ENCODE measurements at regions not wholly inside any gene's neighbourhood (a gene's known extent, or its start where the extent isn't known, plus 50 kb on each side); places are given as distances from the start of the nearest gene placed in this dataset.
"Not testable (repeated sequence)": the region's sequence is repeated elsewhere in the genome, so short reads cannot be mapped to it uniquely, and the experiment has no call there.

- no peak for DNase-seq
These were observed 643.6 kb upstream of the FAM98A start for GRCh38 chr2:34242763-34243123.

- DNase-seq: no peak
These were observed 643.0 kb upstream of the FAM98A start for GRCh38 chr2:34241905-34242762.

DNA sequence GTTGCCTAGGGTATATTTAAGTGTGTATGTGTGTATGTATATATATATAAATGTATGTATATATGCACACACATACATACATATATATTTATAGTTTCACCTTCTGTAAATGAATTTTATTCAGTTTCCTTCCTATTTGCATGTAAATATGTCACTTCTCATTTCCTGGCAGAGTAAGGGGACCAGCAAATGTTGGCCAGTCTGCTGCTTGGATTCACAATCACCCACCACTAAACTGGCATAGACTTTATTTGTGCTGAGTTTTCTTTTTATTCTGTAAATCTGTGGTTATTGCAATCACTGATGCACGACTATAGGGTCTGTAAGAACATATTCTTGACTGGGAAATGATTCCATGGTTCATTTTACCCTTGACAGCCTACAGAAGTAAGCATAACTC is 640.4 kb upstream of the FAM98A start:
- no peak for DNase-seq

- no peak for DNase-seq
These were observed 635.7 kb upstream of the FAM98A start for GRCh38 chr2:34234823-34235222.

GRCh38 chr2:34229998-34230397 is 630.9 kb upstream of the FAM98A start:
- no peak for DNase-seq

- DNase-seq: no peak
These were observed 616.1 kb upstream of the FAM98A start for GRCh38 chr2:34215174-34215573.

DNA sequence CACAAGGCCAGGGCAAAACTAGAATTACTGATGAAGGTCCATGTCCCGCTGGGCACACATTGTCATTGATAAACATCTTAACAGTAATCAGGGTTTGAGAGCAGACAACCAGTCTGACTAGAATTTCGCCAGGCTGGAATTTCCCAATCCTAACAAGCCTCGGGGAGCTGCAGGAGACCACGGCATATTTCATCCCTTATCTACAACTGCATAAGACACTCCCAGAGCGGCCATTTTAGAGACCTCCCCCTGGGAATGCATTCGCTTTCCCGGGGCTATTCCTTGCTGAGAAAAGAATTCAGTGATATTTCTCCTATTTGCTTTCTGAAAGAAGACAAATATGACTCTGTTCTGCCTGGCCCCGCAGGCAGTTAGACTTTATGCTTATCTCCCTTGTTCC is 611.3 kb upstream of the FAM98A start:
- not testable (repeated sequence) for DNase-seq

- DNase-seq: no peak
These were observed 605.5 kb upstream of the FAM98A start for GRCh38 chr2:34204560-34204959.

- DNase-seq: no peak
These were observed 602.0 kb upstream of the FAM98A start for GRCh38 chr2:34201099-34201498.

DNA sequence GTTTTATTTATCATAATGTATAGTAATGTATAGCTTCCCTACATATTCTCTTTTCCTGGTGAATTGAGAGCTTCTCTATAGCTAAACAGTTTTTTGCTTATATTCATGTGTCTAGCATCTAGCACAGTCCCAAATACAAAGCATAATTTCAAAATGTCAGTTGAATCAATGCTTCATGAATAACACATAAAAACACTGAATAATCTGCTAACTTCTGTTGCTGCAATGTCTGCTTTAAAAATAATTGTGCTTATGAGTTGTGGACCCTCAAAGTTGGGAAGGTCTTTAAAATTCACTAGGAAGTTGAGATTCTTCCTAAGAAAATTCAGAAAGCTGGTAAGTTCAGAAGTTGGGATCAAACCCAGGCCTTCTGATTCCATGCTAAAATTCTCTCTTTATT is 600.9 kb upstream of the FAM98A start:
- DNase-seq: no peak

DNA sequence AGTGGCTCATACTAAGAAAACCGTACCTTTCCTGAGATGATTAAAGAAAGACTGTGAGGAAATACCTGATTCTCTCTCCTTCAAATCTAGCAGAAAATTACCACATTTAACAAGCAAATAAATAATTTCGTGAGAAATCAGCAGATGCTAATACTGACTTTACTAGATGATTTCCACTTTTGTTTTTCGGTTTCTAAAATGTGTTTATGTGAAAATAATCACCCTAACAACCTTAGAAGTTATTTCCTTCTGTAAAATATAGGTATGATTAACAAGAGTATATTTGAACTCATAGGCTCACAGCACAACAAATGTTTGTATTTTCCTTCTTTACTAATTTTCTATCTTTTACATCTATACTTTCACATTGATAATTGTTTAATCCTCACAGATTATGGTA is 594.1 kb upstream of the FAM98A start:
- DNase-seq: no peak

DNA sequence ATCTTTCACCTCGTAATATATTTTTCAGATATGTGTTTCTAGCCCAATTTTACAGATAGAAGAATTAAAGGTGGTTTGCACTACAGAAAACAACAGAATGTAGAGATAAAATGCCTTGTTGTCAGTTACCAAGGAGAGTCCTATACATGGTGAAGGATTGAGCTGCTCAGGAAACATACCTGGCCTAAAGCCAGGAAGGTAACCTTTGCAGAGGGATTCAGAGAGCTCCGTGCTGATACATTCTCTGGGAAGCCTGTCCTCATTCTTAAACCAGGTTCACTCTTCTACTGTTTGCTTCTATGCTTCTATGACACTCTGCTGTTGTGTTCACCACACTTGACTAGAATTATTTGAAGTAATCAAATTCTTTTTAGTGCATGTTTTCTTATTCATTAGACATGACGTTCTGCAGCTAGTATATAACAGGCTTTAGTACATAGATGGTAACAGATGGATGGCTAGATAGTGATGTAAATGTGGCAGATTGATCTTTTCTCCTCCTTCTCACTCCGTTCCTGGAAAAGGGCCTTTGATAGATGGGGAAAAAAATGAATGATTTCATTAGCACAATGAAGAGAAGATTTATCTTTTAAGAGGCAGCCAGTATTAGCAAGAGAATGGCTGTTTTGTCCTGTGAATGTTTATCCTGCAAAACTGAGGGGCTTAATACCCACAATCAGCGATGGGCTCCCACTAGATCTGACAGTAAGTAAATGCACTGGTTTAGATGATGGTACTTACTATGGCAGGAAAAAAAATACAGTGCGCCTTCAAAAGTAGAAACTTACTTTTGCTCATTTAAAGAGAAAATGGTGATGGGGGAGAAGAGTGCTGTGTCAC is 589.6 kb upstream of the FAM98A start:
- no peak for DNase-seq

GRCh38 chr2:34179511-34179910 is 580.4 kb upstream of the FAM98A start:
- no peak for DNase-seq

DNA sequence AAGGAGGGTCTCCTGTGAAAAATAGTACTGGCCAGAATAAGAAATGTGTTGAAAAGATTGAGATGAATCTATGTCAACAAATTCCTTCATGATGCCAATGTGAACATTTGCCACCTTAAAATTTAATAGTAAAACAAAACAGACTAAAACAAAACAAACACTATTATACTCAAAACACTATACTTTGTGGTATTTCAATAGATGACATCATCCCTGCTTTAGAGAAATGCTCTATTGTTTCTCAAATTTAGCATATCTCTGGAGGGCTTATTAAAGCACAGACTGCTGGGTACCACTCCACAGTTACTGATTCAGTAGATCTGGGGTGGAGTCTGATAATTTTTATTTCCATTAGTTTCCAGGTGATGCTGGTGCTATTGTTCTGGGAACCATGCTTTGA is 579.4 kb upstream of the FAM98A start:
- no peak for DNase-seq

DNA sequence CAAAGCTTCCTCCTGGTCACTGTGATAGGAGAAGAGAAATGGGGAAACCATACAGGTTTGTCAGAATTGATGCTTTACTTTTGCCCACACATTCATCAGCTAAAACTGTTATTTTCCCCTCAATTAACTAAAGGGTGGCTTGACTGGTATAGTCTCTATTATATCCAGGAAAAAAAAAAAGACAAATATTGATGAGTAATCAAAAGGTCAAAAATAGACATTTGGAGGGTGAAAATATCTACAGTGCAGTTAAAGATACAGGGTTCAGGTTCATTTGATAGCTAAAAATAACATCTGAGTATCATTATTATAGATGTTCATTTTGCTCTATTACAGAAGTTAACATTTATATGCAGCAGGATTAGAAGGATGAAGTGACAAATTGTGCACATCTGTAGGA is 577.6 kb upstream of the FAM98A start:
- no peak for DNase-seq

- DNase-seq: no peak
These were observed 575.4 kb upstream of the FAM98A start for GRCh38 chr2:34174506-34174905.

- no peak for DNase-seq
These were observed 563.1 kb upstream of the FAM98A start for GRCh38 chr2:34162231-34162630.

GRCh38 chr2:34161549-34161948 is 562.5 kb upstream of the FAM98A start:
- DNase-seq: no peak

DNA sequence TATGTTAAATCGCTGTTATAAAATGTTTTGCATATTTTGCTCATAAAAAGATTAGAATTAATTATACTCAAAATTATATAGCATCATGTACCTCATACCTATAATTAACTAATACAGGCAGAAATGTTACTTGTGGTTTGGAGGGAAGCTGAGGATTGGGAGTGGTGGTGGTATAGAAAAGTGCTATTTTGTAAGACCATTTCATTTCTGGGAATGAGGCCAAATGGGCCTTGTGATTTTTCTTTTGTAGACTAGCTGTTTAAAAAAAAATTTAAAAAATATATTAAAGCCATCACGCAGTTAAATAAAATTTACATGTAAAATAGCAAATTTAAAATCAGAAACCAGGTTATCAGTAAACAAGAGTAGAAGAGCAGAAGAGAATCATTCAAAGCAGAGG is 560.8 kb upstream of the FAM98A start:
- no peak for DNase-seq

DNA sequence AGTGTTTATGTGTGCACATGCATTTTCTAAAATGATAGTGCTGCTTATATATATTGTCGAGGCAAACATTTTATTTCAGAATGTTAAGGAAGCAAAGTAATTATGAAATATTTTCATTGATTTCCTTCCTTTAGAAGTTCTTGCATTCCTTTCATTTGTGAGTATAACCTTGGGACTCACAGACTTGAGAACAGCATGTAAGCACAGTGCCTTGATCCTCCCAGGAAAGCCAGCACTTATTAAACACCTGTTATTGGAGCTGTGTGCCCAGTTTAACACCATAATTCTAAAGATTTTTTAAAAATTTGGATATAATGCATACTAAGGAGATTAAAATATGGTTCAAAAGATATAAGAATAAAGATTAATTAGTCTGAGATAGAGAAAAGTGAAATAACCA is 554.4 kb upstream of the FAM98A start:
- DNase-seq: no peak

GRCh38 chr2:34147780-34148179 is 548.7 kb upstream of the FAM98A start:
- DNase-seq: no peak

DNA sequence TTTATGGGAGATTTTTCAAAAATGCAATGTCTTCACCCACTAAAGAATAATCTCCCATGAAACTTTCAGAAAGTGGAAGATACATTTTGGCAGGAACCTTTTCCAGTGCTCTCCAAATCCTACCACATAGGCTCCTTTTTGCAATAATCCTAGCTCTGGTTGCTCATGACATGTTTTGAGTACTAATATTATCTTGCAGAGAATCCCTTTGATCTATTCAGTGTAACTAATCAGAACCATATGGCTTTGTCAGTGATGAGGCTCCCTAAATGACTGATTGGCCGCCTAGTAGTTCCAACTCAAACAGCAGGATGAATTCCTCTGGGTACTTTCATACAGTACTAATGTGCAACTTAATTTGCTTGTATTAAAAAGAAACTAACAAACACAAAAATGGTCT is 544.0 kb upstream of the FAM98A start:
- DNase-seq: no peak

GRCh38 chr2:34142531-34143008 is 543.5 kb upstream of the FAM98A start:
- not testable (repeated sequence) for DNase-seq

- not testable (repeated sequence) for DNase-seq
These were observed 534.0 kb upstream of the FAM98A start for GRCh38 chr2:34133065-34133464.

All from stimulated activated CD4-positive, alpha-beta T cell treated with anti-CD3 and anti-CD28 coated beads, Interleukin-4, amount 100 ng/mL, for 4 hours (primary cell).